ENCODE measurements at regions not wholly inside any gene's neighbourhood (a gene's known extent, or its start where the extent isn't known, plus 50 kb on each side); places are given as distances from the start of the nearest gene placed in this dataset.

GRCh38 chr13:40123962-40124632, 468.6 kb downstream of the COG6 start:
- no peak for DNase-seq

GRCh38 chr13:40124633-40125015, 469.2 kb downstream of the COG6 start:
- DNase-seq: no peak

GRCh38 chr13:40125336-40125735, 469.9 kb downstream of the COG6 start:
- DNase-seq: no peak

- no peak for DNase-seq
These were observed 471.0 kb downstream of the COG6 start for GRCh38 chr13:40126306-40127085.

GRCh38 chr13:40127476-40127875, 472.0 kb downstream of the COG6 start:
- no peak for DNase-seq

- no peak for DNase-seq
These were observed 472.5 kb downstream of the COG6 start for GRCh38 chr13:40127925-40128324.

GRCh38 chr13:40129467-40129866, 474.0 kb downstream of the COG6 start:
- DNase-seq: no peak

GRCh38 chr13:40130871-40131636, 475.6 kb downstream of the COG6 start:
- DNase-seq: no peak

- no peak for DNase-seq
These were observed 476.8 kb downstream of the COG6 start for GRCh38 chr13:40132249-40132648.

GRCh38 chr13:40136896-40137295, 481.4 kb downstream of the COG6 start:
- no peak for DNase-seq

- no peak for DNase-seq
These were observed 481.9 kb downstream of the COG6 start for GRCh38 chr13:40137400-40137799.

GRCh38 chr13:40139896-40140520, 484.5 kb downstream of the COG6 start:
- no peak for DNase-seq

GRCh38 chr13:40141859-40142555, 486.5 kb downstream of the COG6 start:
- DNase-seq: no peak

GRCh38 chr13:40143106-40143505, 487.6 kb downstream of the COG6 start:
- no peak for DNase-seq

GRCh38 chr13:40143559-40143958, 488.1 kb downstream of the COG6 start:
- DNase-seq: no peak

- DNase-seq: no peak
These were observed 489.7 kb downstream of the COG6 start for GRCh38 chr13:40145139-40145538.

- no peak for DNase-seq
These were observed 490.6 kb downstream of the COG6 start for GRCh38 chr13:40146063-40146462.

GRCh38 chr13:40146611-40147117, 491.2 kb downstream of the COG6 start:
- no peak for DNase-seq

- DNase-seq: no peak
These were observed 492.6 kb downstream of the COG6 start for GRCh38 chr13:40148101-40148500.

- no peak for DNase-seq
These were observed 493.3 kb downstream of the COG6 start for GRCh38 chr13:40148742-40149141.

GRCh38 chr13:40149611-40150274, 494.3 kb downstream of the COG6 start:
- no peak for DNase-seq

- DNase-seq: no peak
These were observed 496.2 kb downstream of the COG6 start for GRCh38 chr13:40151673-40152072.
